HG03039 (cell line): ENCODE measurements at regions not wholly inside any gene's neighbourhood (a gene's known extent, or its start where the extent isn't known, plus 50 kb on each side); places are given as distances from the start of the nearest gene placed in this dataset.

Source experiments
- ATAC-seq: cut with Tn5 transposase; IDR thresholded peaks from one replicate; pipeline ENCODE4 v1.9.1; 2021; ENCODE audit warnings: mild to moderate bottlenecking, moderate library complexity; ENCODE audit not compliant: unreplicated experiment

GRCh38 chr3:188940573-188940932 is 231.2 kb upstream of the TPRG1 start:
- ATAC-seq = no peak

GRCh38 chr3:188941103-188941502 is 230.7 kb upstream of the TPRG1 start:
- no peak for ATAC-seq

DNA sequence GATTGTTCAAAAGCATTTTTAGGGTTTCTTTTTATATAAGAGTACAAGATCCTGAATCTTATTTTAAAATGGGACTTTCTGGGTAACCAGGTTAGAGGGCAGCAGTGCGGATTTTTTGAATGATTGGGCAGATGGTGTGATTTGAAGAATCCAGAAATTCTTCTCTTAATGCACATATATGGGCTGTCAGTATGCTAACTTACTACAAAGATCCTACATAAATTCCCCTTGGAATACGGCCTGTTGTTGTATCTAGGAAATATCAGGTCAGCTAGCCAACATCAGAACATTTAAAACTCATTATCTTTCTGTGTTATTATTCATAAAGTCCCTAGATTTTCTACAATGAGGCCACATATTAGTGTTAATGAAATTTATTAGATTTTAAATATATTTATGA is 229.6 kb upstream of the TPRG1 start:
- ATAC-seq = no peak

- no peak for ATAC-seq
Measured at GRCh38 chr3:188943591-188943990, 228.2 kb upstream of the TPRG1 start.

DNA sequence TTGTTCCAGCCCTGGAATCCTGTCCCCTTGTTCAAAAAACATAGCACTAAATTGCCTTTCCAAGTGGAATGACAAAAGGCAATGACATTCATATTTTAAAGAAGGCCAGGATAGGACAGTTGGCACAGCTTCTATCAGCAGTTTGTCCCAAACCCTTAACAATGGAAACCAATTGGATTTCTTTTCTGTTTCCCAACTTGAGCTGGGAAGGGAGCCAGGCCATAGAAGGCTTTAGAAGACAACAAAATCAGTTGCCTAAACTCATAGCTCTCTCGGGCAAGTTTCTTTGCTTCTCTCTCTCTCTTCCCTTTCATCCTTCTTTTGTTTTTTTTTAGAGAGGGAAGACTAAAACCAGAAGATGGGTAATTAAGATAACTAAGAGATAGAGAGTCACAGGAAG is 227.7 kb upstream of the TPRG1 start:
- ATAC-seq = no peak

- ATAC-seq = no peak
Measured at GRCh38 chr3:188946351-188947240, 225.2 kb upstream of the TPRG1 start.

DNA sequence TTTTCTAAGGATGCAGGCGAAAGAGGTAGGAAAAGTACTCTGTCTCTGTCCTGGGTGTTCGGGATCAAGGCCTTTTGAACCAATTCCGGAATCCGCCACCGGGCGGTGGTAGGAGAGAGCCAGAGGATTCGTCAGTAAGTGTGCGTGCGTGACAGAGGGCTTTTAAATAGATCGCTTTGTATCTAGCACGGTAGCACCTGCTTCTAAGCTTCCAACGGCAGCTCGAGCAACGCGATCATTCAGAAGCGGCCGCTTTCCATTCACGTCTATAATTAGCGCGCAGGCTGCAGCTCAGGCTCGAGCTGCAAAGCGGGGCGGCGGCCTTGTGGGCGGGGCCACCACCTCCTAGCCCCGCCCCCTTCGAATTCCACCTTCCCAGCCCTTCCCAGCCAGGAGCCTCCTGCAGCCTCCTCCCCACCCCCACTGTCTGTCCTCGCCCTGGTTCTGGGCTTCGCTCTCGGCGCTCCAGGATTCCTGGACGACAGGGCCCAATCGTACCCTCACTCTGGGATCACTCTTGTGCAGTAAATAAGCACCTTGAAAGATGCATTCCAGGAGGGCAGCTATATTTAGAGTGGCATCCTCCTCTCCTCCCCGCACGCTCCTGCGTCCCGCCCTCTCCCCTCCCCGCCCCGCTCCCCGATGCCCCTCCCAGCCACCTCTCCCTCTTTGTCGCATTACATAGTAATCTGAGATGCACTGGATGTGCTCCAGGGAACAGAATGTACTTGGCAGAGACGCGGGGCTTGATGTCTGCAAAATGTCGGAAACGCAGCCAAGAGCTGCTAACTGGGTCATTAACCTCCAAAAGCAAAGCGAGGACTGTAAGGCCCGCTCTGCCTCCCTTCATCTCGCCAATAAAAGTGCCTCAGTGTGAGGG is 224.1 kb upstream of the TPRG1 start:
- ATAC-seq = no peak

GRCh38 chr3:188948281-188948996 is 223.3 kb upstream of the TPRG1 start:
- no peak for ATAC-seq

GRCh38 chr3:188948997-188949389 is 222.8 kb upstream of the TPRG1 start:
- ATAC-seq = no peak

DNA sequence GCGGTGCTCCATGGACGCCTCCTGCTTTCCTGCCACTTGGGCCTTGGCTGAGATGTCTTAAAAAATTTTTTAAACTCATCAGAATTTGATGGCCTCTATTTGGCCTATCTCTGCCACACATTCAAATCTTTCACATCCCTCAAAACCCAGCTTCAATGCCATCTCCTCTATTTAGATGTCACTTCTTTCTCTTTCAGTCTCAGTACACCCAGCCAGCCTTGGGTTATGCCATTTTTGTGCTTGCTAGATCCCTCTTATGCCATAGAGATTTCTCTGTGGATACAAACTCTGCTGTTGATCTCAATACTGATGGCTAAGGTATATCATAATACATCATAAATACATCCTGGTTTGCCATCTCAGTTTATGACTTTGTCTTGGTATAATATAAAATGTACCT is 222.3 kb upstream of the TPRG1 start:
- no peak for ATAC-seq

DNA sequence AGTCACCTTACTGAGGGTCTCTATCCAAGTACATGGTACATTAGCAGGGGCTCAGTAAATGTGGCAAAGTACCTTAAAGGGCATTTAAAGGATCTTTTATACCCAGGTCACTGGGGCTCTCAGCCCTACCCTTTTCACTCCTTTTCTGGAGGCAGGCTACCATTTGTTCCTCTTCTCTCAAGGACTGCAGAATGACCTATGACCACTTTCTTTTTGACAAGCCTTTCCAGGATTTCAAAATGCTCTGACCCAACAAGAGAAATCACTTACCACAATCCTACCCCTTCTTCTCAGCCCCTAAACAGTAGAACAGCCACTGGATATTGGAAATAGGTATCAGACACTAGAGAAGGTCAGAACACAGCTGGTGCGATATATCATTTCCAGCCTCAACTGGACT is 221.8 kb upstream of the TPRG1 start:
- no peak for ATAC-seq

- no peak for ATAC-seq
Measured at GRCh38 chr3:188950832-188951489, 220.8 kb upstream of the TPRG1 start.

DNA sequence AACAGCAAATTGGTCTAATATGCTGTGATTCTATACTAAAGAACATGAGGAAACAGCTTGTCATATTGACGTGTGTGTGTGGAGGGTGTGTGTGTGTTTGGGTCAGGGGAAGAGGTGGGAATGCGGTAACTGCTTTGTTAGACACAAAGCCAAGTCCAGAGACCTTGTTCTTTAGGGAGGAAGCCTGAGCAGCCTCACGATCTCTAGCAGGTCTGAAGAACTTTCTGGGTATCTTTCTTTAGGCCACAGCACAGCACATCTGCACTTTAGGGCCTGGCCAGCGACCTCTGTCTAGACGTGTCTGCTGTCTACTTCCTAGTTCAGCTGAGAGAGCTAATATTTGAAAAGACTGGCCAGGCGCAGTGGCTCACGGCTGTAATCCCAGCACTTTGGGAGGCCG is 220.0 kb upstream of the TPRG1 start:
- ATAC-seq = no peak

DNA sequence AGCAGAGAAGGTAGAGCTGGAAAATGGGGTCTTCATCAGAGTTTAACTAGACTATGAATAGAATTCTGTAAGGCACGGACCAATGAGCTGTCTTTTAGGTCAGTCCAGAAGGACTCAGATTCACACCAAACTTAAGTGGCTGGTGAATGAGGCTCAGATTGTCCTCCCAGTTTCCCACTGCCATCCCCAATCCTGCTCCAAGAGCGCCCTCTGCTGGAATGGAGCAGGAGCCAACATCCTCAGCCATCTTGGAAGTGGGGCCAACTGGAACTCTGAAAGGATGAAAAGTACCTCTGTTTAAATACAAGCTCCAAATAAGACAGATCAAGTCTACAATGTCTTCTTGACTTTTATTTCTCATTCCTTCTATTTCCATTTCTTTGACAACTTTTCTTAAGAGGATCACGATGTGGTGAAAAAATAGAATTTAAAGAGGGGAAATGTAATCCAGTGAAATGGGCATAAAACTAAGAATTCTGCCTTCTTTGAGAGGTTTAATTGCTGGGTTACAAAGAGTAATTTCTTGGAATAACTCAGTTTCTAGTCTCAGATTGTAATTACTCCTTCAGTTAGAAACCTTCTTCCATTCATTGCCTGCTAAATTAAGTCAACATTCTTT is 217.1 kb upstream of the TPRG1 start:
- no peak for ATAC-seq

DNA sequence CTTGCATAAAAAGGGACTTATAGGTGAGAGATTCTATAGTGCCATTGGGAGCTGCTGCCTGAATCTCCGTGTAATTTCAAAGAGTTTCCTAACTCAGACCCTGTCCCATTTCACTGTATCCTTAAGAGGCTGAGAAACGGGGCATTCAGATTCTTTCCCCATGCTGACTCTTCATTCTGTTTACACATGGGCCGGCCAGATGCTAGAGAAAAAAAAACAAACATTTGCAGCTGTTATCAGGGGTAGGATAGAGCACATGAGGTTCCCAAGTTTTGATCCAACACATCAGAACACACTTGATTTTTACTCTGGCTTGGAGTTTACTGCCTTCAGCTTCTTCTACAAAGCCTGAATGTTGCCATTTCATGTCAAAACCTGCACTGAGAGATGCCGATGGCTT is 215.9 kb upstream of the TPRG1 start:
- no peak for ATAC-seq

GRCh38 chr3:188956839-188957489 is 214.8 kb upstream of the TPRG1 start:
- no peak for ATAC-seq

GRCh38 chr3:188959013-188959412 is 212.8 kb upstream of the TPRG1 start:
- ATAC-seq = no peak

DNA sequence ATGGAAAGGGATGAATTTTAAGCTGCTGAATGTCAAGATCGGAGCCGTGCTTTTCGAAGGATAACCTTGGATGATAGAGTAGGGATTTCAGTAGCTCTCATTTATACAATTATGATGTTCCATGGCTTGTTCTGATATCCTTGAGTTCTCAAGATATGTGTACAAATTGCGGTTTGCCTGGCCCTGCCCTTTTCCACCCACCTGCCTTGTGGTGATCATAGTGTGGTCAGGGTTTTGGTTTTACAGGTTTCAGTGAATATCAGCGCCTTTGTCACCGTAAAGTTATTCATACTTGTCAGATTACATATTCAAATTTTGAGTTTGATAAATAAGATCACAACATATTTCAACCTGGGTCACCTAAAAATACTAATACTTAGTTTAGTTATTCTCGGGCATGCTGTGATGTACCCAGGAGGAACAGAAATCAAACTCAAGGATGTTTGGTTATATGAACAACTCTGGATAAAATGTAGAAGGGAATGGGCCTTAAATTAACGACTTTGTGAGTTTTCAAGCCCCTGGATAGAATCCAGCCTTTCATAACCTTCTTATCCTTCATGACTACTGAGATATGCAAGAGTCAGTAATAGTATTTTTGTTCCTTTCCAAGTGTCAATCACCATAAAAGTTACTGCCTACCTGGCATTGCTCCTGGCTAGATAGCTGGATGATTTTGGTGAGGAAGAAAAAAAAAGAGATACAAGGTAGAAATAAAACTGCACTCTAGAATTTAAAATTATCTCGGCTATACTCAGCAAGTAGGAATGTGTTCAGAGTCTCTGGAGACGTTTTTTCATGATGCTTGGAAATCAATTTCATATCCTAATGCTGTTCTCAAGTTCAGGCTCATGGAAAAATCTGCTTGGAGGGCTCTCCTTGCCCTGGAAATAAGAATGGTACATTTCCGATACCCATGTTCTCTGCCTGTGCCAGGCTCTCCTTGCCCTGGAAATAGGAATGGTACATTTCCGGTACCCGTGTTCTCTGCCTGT is 209.2 kb upstream of the TPRG1 start:
- no peak for ATAC-seq

DNA sequence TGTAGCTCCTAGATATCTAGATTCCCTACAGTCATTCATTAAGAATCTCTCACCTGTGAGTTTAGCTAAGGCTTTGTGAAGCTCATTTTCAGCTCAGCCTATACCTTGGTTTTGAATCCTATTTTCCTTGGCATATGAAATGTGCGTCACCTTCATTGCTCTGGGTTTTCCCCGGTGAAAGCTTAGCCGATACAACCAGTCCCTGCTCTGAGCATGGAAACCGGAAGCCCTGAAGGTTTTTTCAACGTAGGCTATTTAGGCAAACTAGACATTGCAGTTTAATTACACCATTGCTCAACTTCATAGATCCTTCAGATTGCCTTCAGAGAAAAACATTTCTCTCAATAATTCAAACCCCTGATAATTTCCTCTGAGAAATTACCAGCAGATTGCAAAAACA is 206.8 kb upstream of the TPRG1 start:
- ATAC-seq = no peak
